Central memory CD8-positive, alpha-beta T cell (primary cell): ENCODE measurements at regions not wholly inside any gene's neighbourhood (a gene's known extent, or its start where the extent isn't known, plus 50 kb on each side); places are given as distances from the start of the nearest gene placed in this dataset.
A peak's percentile ranks its signal among the peaks of the same experiment; 100 is the strongest.
"Not testable (repeated sequence)": the region's sequence is repeated elsewhere in the genome, so short reads cannot be mapped to it uniquely, and the experiment has no call there.

Experiments used
- ATAC-seq: fragments of 150-1000 bp; cut with Tn5 transposase; replicated peaks from 2 replicates; pipeline ENCODE4 v1.10.0; 2022; ENCODE audit warnings: mild to moderate bottlenecking, moderate FRiP score, moderate number of reproducible peaks; ENCODE audit not compliant: poor library complexity, severe bottlenecking; ENCODE audit errors: extremely low read depth
- DNase-seq, 2 donors: peaks; one replicate each; pipeline ENCODE4 v3.0.0; 2021; ENCODE audit warnings: low spot score in 2 of 2
- H3K27ac Mint-ChIP-seq: one replicate; pipeline ENCODE4 v1.8.0; 2022; ENCODE audit warnings: low read depth, mild to moderate bottlenecking, moderate library complexity, mixed read lengths
- H3K27me3 Mint-ChIP-seq: one replicate; pipeline ENCODE4 v1.8.0; 2022; ENCODE audit warnings: mixed read lengths
- H3K36me3 Mint-ChIP-seq: one replicate; pipeline ENCODE4 v1.8.0; 2022; ENCODE audit warnings: mild to moderate bottlenecking, moderate library complexity, mixed read lengths; ENCODE audit not compliant: insufficient read depth
- H3K4me1 Mint-ChIP-seq: one replicate; pipeline ENCODE4 v1.8.0; 2022; ENCODE audit warnings: mixed read lengths
- H3K4me3 Mint-ChIP-seq: one replicate; pipeline ENCODE4 v1.8.0; 2022; ENCODE audit warnings: mild to moderate bottlenecking, moderate library complexity, mixed read lengths
- H3K9me3 Mint-ChIP-seq: one replicate; pipeline ENCODE4 v1.8.0; 2022; ENCODE audit warnings: mixed read lengths

DNA sequence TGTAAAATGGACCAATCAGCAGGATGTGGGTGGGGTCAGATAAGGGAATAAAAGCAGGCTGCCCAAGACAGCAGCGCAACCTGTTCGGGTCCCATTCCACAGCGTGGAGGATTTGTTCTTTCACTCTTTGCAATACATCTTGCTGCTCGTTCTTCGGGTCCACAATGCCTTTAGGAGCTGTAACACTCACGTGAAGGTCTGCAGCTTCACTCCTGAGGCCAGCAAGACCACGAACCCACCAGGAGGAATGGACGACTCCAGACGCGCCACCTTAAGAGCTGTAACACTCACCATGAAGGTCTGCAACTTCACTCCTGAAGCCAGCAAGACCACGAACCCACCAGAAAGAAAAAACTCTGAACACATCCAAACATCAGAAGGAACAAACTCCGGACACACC is 71.5 kb upstream of the PPP2R5C start:
- H3K36me3 Mint-ChIP-seq, H3K27ac Mint-ChIP-seq, DNase-seq, H3K4me1 Mint-ChIP-seq, H3K27me3 Mint-ChIP-seq, H3K9me3 Mint-ChIP-seq, ATAC-seq, H3K4me3 Mint-ChIP-seq: not testable (repeated sequence)

DNA sequence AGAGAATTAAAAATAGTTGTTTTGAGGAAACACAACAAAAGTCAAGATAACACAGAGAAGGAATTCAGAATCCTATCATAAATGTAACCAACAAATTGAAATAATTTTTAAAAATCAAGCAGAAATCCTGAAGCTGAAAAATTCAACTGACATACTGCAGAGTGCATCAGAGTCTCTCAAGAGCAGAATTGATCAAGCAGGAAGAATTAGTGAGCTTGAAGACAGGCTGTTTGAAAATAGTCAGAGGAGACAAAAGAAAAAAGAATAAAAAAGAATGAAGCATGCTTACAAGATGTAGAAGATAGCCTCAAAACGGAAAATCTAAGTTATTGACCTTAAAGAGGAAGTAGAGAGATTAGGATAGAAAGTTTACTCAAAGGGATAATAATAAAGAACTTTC is 65.8 kb upstream of the PPP2R5C start:
- H3K4me1 Mint-ChIP-seq = no peaks in the 10 kb centered on the region

DNA sequence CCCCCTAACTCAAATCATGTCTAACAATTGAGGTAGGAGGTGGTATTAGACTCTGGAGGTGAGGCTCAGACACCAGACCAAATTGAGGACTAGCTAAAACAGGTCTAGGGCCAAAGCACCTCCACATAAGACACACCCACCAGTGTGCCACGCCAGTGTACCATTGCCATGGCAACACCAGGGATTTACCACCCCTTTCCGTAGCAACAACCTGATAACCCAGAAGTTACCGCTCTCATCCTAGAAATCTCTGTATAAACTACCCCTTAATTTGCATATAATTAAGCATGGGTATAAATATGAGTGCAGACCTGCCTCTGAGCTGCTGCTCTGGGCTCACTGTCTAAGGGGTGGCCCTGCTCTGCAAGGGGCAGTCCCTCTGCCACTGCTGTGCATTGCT is 57.4 kb upstream of the PPP2R5C start:
- Mint-ChIP-seq H3K27me3 (no peaks in the 10 kb centered on the region), H3K36me3 (peaks cover 3% of the 10 kb centered on the region), H3K4me1 (peaks cover 32% of the 10 kb centered on the region), H3K27ac (peak overlapping the region; percentile 33), H3K9me3 (no peaks in the 10 kb centered on the region), H3K4me3 (no peak overlapping the region)
- ATAC-seq = no peak
- no peak for DNase-seq

More for the DNA sequence above, 65.8 kb upstream of the PPP2R5C start:
- no peak overlapping the region for H3K4me3 Mint-ChIP-seq
- DNase-seq (no peak), ATAC-seq (no peak)
- no peak overlapping the region for H3K27ac Mint-ChIP-seq
- H3K36me3 Mint-ChIP-seq = peaks cover 1% of the 10 kb centered on the region
- H3K27me3 Mint-ChIP-seq = no peaks in the 10 kb centered on the region
- peaks cover 15% of the 10 kb centered on the region for H3K9me3 Mint-ChIP-seq

DNA sequence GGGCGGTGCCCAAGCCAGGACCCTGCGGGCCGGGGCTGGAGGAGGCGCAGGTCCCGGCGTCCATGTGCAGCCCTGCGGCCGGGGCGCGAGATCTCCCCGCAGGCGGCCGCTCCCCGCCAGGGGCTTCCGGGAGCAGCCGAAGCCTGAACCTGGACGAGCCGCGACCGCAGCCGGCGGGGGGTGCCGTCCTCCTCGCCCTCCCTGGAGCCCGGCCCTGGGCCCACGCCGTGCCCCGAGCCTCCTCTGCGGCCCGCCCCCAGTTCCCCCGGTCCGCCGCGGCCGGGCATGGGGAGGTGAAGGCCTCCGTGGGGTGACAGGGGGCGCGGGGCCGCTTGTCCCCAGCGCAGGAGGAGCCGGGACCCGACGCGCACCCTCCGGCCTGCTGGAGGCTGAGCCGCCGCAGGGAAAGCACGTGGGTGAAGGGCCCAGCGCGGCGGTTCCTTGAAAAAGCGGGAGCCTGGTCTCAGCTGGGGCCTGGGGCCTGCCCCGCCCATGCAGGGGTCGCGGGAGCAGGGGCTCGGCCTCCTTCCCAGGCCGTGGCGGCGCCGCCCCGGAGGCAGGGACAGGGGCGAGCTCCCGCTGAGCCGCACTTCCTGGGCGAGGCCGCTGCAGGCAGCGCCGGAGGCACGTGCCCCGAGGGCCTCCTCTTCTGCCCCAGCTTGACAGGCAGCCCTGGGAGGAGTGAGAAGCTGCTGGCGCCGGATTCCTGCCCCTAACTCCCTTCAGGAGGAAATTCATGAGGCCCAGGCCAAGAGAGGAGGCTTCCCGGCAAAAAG is 55.6 kb upstream of the PPP2R5C start:
- peak in 1 of 2 donors; percentile 46 for DNase-seq
- Mint-ChIP-seq H3K9me3 (no peaks in the 10 kb centered on the region), H3K27me3 (no peaks in the 10 kb centered on the region), H3K4me1 (peaks cover 38% of the 10 kb centered on the region), H3K4me3 (peak overlapping the region; percentile 61), H3K27ac (peak overlapping the region; percentile 26), H3K36me3 (peaks cover 7% of the 10 kb centered on the region)
- ATAC-seq = peak; percentile 58

DNA sequence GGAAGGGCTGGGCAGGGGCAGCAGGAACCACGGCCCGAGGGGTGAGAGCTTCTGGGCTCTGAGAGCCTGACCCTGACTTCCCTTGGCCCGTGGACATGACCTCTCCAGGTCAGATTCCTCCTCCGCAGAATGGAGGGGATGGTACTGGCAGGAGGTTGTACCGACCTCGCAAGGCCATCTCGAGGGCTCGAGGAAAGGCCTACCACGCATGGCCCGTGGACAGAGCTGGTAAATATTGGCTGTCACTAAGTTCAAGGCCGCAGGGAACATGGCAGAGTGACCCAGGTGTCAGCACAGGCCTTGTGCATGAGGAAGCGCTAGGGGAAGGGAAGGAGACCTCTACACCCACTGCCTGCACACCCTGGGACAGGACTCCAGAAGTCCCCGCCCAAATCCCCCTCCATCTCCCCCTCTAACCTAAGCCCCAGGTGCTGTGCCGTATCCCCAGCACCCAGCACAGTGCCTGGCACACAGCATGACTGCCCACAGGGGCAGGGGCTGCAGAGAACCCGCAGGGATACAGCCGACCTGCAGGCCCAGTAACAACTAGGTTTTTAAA is 54.9 kb upstream of the PPP2R5C start:
- H3K4me3 Mint-ChIP-seq = peak overlapping the region; percentile 53
- H3K4me1 Mint-ChIP-seq = peaks cover 43% of the 10 kb centered on the region
- no peak for ATAC-seq
- H3K9me3 Mint-ChIP-seq = no peaks in the 10 kb centered on the region
- H3K27me3 Mint-ChIP-seq = no peaks in the 10 kb centered on the region
- H3K27ac Mint-ChIP-seq = peak overlapping the region; percentile 86
- no peak for DNase-seq
- peaks cover 12% of the 10 kb centered on the region for H3K36me3 Mint-ChIP-seq

DNA sequence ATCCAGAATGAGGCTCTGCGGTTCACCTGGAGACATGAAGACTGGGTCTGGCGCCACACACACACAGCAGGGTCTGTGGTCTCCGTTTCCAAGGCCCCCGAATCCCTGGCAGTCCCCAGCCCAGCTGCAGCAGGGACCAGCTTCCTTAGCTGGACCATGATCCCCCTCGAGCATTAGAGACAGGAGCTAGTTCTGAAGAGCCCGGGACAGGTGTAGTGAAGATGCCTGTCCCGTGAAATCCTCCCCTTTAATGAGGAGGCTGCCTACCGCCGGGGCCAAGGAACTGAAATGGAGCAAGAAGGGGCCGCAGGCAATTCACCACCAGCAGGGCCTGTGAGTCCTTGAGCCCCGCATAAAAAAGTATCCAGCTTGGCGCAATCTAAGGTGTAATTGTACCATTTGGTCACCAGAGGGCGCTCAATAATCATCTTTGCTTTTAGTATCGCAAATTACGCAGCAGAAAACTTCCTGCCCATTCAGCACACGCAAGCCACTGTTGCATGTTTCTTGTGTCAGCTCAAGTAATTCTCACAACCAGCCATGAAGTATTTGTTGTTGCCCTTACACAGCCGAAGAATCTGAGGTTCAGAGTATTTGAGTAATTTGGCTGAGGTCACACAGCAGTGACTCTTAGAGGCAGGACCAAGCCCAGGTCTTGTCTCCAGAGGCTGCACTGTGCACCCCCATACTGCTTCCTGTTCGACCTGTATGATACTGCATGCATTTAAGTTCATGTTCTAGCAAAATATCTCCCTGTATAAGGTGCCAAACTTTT is 54.3 kb upstream of the PPP2R5C start:
- peaks cover 14% of the 10 kb centered on the region for H3K36me3 Mint-ChIP-seq
- H3K27ac Mint-ChIP-seq = peak overlapping the region; percentile 86
- peaks cover 43% of the 10 kb centered on the region for H3K4me1 Mint-ChIP-seq
- DNase-seq = peak; percentile 42 to 72
- peak; percentile 73 for ATAC-seq
- H3K9me3 Mint-ChIP-seq = no peaks in the 10 kb centered on the region
- H3K27me3 Mint-ChIP-seq = no peaks in the 10 kb centered on the region
- peak overlapping the region; percentile 53 for H3K4me3 Mint-ChIP-seq

DNA sequence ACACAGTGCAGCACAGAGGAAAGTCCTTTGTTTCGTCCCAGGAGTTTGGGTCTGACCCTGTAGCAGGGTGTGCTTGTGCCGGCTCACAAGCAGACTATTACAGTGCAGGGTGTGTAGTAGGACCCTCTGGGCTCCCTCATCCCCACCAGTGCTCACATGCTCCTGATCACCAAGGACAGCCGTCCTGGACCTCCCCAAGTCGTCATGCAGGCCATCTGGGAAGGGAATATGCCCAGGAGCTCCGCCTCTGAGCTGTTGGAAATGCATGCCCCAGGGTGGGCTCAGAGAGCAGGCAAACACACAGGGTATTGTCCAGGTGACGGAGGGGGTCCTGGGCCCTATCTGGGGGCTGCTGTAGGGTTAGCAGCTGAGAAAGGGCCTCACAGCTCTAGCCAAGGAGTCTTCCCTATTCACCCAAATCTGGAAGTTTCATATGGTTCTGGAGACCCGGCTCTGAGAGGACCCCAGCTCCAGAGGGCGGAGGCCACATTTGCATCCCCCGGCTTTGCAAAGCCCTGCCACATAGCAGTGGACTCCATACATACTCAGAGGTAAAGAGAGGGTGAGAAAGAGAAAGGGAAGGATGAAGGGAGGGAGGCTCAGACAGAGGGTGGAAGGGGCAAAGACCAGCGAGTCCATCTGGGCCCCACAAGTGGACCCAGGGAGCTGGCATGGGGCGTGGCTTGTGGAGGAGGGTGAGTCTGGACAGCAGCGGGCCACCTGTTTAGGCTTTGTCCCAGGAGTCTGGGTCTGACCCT is 53.5 kb upstream of the PPP2R5C start:
- peak overlapping the region; percentile 86 for H3K27ac Mint-ChIP-seq
- H3K4me1 Mint-ChIP-seq = peaks cover 43% of the 10 kb centered on the region
- H3K9me3 Mint-ChIP-seq = no peaks in the 10 kb centered on the region
- H3K36me3 Mint-ChIP-seq = peaks cover 16% of the 10 kb centered on the region
- H3K27me3 Mint-ChIP-seq = no peaks in the 10 kb centered on the region
- DNase-seq = peak in 1 of 2 donors; percentile 11
- ATAC-seq = no peak
- H3K4me3 Mint-ChIP-seq = peak overlapping the region; percentile 53

DNA sequence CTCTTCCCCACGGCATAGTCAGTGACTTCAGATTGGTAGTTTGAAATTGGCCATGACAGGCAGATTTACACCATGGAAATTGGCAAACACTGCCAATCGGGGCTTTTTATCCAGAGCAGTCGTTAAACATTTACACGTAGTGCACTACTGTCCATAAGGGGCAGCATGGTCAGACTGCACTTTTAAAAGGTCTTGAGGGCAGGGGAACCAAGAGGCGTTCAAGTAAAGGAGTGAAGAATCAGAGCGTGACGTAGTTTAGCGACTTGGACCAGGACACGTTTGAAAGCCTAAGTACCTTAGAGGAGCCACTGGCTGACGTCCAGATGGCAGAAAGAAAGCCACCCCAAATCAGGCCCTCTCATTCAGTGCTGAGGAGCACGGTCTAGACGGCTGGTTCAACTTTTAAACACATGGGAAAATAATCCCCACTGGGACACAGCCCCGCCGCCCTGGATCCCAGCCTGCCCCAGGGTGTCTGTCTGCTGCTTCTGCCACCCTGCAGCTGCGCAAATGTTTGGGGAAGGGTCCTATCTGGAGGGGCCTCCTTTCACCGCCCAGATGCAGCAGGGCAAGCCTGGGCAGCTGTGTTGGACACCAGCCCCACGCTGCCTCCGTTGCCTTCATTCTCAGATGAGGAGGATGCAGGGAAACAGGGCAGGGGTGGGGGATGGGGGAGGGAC is 52.5 kb upstream of the PPP2R5C start:
- Mint-ChIP-seq H3K36me3 (peaks cover 22% of the 10 kb centered on the region), H3K4me3 (no peak overlapping the region), H3K4me1 (peaks cover 47% of the 10 kb centered on the region), H3K9me3 (no peaks in the 10 kb centered on the region), H3K27me3 (no peaks in the 10 kb centered on the region), H3K27ac (peak overlapping the region; percentile 89)
- no peak for ATAC-seq
- DNase-seq = peak in 1 of 2 donors; percentile 11

DNA sequence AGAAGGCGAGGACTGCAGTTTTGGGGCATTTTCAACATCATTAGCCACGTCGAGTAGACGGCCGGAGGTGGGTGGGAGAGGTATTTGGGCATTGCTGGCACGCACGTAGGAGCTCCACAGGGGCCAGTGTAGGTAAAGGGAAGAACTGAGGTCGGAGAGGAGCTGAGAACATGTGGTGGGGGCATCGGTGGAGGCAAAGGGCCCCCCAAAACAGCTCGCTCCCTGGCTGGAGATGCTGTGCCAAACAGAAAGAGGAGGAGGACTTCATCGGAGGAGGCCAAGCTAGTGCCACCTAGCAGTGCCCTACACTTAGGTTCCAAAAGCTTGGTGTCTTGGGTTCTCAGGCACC is 52.0 kb upstream of the PPP2R5C start:
- ATAC-seq = no peak
- Mint-ChIP-seq H3K4me1 (peaks cover 47% of the 10 kb centered on the region), H3K36me3 (peaks cover 23% of the 10 kb centered on the region), H3K4me3 (no peak overlapping the region), H3K27ac (peak overlapping the region; percentile 89), H3K9me3 (no peaks in the 10 kb centered on the region), H3K27me3 (no peaks in the 10 kb centered on the region)
- DNase-seq = peak in 1 of 2 donors; percentile 6

DNA sequence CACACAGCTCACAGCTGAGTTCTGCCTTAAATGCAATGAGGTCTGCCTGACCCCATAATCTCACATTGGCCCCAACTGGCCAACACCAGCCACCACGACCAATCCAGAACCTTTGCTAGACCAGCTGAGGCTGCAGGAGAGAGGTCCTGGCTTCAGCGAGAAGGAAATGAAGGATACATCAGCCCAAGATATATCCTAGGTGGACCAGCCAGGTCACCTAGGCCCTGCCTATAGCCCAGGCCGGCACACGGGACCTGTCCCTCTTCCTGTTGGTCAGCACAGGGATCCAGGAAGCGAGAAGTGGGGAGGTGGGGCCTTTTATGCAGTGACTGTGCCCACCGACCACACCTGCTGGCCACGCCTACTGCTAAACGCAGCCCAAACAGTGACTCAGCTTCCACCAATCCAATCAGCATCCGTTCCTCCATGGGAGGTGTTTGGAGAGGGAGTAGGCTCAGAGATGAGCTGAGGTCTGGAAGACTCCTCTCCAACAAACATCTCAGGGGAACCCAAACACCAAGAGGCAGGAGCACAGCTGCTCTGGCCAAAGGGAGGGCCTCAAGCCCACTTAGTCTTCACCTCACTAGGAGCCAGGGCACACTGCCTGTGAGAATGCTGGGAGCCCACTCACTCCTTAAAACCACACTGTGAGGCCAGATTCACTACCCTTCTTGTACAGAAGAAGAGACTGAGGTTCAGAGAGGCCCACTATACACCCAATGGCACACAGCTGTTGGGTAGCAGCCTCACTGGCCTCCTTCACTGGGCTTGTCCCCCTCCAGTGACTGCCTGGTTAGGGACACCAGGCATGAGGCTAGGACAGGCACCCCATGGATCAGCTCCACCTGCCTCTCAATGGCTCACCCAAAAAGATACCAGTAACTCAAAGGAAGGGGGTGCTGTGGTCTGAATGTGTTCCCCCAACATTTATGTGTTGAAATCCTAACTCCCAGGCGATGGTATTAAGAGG is 51.3 kb upstream of the PPP2R5C start:
- peak in 1 of 2 donors; percentile 12 for DNase-seq
- no peak for ATAC-seq
- Mint-ChIP-seq H3K9me3 (no peaks in the 10 kb centered on the region), H3K27me3 (no peaks in the 10 kb centered on the region), H3K4me3 (peak overlapping the region; percentile 32), H3K27ac (peak overlapping the region; percentile 89), H3K4me1 (peaks cover 46% of the 10 kb centered on the region), H3K36me3 (peaks cover 23% of the 10 kb centered on the region)
